Stimulated activated CD8-positive, alpha-beta memory T cell treated with anti-CD3 and anti-CD28 coated beads, Interleukin-2, amount 100 ng/mL, for 48 hours (primary cell): ENCODE measurements at regions not wholly inside any gene's neighbourhood (a gene's known extent, or its start where the extent isn't known, plus 50 kb on each side); places are given as distances from the start of the nearest gene placed in this dataset.

Source experiments
- DNase-seq, 2 donors: peaks; one replicate each; pipeline ENCODE4 v3.0.0-alpha.2; 2020; ENCODE audit warnings: low read depth in 2 of 2

- no peak for DNase-seq
Measured at GRCh38 chr1:97976801-97977200, 56.0 kb upstream of the DPYD start.
